Astrocyte of the spinal cord (primary cell): ENCODE measurements at regions not wholly inside any gene's neighbourhood (a gene's known extent, or its start where the extent isn't known, plus 50 kb on each side); places are given as distances from the start of the nearest gene placed in this dataset.

Experiments
- DNase-seq: peaks from one replicate; pipeline ENCODE4 v3.0.0; 2011; ENCODE audit warnings: low read depth, low spot score
- H3K4me3 ChIP-seq: 2 replicates; pipeline ENCODE4 v1.5.1; 2011; ENCODE audit warnings: low read depth, mild to moderate bottlenecking, low read length, moderate library complexity
- in situ Hi-C: cut with HindIII; loops from 2 replicates; pipeline ENCODE4 v1.10.0; 2017; ENCODE audit warnings: low sequenced_read_pairs
- TF ChIP-seq, protein P1 (sequence below): IDR thresholded peaks from 2 replicates; pipeline ENCODE4 v1.5.1; 2012; ENCODE audit warnings: low read depth, mild to moderate bottlenecking, low read length, inconsistent platforms

DNA sequence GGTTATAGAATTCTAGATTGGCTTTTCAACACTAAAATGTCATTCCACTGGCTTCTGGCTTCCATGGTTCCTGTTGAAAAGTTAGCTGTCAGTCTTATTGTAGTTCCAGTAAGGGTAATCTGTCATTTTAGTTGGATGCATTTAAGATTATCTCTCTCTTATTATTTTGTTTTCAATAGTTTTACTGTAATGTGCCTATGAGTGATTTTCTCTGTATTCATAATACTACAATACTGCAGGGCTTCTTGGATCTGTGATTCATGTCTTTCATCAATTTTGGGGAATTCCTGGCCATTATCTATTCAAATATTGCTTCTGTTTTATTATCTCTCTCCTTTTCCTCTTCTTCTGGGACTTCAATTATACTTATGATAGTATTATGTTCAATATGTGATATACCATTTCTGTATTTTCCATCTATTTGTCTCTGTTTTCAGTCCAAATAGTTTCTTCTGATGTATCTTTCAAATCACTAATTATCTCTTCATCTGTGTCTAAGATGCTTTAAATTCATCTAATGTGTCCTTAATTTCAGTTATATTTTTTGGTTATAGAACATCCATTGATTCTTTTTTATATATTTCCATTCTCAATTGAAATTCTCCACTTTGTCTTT lies 101.5 kb downstream of the KCTD15 start:
- TF ChIP-seq, protein P1, sequence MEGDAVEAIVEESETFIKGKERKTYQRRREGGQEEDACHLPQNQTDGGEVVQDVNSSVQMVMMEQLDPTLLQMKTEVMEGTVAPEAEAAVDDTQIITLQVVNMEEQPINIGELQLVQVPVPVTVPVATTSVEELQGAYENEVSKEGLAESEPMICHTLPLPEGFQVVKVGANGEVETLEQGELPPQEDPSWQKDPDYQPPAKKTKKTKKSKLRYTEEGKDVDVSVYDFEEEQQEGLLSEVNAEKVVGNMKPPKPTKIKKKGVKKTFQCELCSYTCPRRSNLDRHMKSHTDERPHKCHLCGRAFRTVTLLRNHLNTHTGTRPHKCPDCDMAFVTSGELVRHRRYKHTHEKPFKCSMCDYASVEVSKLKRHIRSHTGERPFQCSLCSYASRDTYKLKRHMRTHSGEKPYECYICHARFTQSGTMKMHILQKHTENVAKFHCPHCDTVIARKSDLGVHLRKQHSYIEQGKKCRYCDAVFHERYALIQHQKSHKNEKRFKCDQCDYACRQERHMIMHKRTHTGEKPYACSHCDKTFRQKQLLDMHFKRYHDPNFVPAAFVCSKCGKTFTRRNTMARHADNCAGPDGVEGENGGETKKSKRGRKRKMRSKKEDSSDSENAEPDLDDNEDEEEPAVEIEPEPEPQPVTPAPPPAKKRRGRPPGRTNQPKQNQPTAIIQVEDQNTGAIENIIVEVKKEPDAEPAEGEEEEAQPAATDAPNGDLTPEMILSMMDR: no peak
- no peak for DNase-seq
- H3K4me3 ChIP-seq: no peak overlapping the region
- in situ Hi-C loops: no loop called here

DNA sequence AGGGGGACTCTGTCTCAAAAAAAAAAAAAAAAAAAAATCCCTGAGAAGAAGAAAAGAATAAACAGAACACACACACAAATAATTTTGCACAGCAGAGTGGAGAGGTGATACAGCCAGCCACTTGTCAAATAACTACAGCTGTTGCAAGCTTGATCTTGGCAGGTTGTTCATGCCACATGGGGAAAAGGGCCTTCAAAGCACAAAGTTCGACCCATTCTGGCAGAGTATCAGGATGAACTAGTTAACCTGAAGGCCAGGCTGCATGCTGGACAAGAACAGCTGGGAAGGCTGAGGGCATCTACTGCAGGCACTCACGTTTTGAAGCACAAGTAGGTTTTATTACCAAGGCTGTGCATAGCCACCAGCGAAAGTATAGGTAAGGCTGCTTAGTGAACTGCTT lies 104.1 kb downstream of the KCTD15 start:
- DNase-seq: no peak
- TF ChIP-seq, protein P1: no peak
- in situ Hi-C loops: no loop called here
- H3K4me3 ChIP-seq: no peak overlapping the region

DNA sequence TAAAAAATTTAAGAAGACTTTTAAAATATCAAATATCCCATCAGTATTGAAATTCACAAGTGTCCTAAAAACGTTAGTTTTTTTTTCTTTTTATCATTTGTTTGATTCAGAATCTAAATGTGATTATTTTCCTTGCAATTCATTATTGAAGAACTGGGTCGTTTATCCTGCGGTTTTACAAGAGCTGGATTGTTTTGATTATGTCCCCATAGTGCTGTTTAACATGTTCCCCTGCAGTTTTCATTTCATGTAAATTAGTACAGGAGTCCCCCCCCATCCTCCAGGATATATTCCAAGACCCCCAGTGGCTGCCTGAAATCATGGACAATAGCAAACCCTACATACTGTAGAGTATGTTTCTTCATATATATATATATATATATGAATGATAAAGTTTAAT lies 105.7 kb downstream of the KCTD15 start:
- in situ Hi-C loops: no loop called here
- no peak for DNase-seq
- TF ChIP-seq, protein P1: no peak
- H3K4me3 ChIP-seq: no peak overlapping the region

DNA sequence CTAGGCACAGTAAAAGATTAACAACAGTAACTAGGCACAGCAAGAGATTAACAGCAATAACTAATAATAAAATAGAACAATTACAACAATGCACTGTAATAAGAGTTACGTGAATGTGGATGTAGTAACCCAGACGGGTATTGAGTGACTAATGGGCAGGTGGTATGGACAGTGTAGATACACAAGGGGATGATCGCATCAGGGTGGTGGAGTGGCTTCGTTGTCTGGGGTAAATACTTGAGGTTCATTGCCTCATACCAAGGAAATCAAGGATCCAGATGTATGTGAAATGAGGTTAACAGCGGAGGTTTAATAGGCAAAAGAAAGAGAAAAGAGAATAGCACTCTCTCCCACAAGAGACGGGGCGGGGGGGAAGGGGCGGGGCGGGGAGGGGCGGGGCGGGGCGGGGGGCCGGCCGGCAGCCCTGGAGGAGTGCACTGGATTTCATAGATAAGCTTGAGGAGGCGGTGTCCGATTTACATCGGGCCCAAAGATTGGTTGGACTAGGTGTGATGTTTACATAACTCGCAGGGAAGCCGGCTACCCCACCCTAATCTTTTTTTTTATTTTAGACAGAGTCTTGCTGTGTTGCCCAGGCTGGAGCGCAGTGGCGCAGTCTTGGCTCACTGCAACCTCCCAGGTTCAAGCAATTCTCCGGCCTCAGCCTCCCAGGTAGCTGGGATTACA lies 106.3 kb downstream of the KCTD15 start:
- TF ChIP-seq, protein P1: no peak
- in situ Hi-C loops: no loop called here
- H3K4me3 ChIP-seq: no peak overlapping the region
- no peak for DNase-seq

DNA sequence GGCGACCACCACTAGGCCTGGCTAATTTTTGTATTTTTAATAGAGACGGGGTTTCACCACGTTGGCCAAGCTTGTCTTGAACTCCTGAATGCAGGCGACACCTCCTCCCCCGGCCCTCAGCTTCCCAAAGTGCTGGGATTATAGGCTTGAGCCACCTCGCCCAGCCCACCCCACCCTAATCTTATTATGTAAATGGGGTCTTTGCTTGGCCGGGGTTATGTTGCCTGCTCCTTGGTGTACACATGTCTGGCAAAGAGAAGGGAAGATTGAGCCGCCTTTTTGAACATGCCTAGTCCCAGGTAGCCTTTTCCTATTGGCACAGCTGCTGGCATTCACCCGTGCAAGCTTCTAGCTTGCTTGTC lies 106.8 kb downstream of the KCTD15 start:
- in situ Hi-C loops: no loop called here
- DNase-seq: no peak
- H3K4me3 ChIP-seq: no peak overlapping the region
- TF ChIP-seq, protein P1: no peak

DNA sequence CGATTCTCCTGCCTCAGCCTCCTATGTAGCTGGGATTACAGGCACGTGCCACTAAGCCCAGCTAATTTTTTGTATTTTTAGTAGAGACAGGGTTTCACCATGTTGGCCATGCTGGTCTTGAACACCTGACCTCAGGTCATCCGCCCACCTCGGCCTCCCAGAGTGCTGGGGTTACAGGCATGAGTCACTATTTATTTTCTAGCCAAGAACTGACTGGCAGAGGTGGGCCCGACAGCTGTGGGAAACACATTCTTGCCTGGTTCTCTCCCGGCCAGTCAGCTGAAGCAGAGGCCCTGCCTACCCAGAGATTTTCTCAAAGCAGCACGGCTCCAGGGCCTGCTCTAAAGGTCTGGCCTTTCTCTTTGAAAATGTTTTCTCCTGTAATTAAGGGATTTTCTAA lies 108.0 kb downstream of the KCTD15 start:
- in situ Hi-C loops: no loop called here
- peak; percentile 5 for DNase-seq
- H3K4me3 ChIP-seq: no peak overlapping the region
- TF ChIP-seq, protein P1: no peak
